ENCODE measurements at regions not wholly inside any gene's neighbourhood (a gene's known extent, or its start where the extent isn't known, plus 50 kb on each side); places are given as distances from the start of the nearest gene placed in this dataset.

- Histone ChIP-seq H3K9ac (ENCODE audit: low read length) (no peak overlapping the region), H4K20me1 (ENCODE audit: low read depth, low read length) (no peaks in the 10 kb centered on the region), H3K79me2 (ENCODE audit: insufficient read depth, low read length) (no peaks in the 10 kb centered on the region), H3K9me3 (ENCODE audit: insufficient read depth, low read length) (no peaks in the 10 kb centered on the region), H2AFZ (ENCODE audit: low read depth, low read length, severe bottlenecking) (no peak overlapping the region), H3K36me3 (ENCODE audit: low read length) (no peaks in the 10 kb centered on the region), H3K4me2 (ENCODE audit: low read depth, low read length, poor library complexity, severe bottlenecking) (no peak overlapping the region), H3K27ac (ENCODE audit: low read depth, low read length) (no peak overlapping the region), H3F3A (ENCODE audit: insufficient read depth) (no peaks in the 10 kb centered on the region), H3K4me3 (ENCODE audit: insufficient read depth, low read length, poor library complexity, severe bottlenecking) (no peak overlapping the region), H3K27me3 (ENCODE audit: low read length) (no peaks in the 10 kb centered on the region), H3K9me2 (replicated peaks; ENCODE audit: insufficient read depth, low read length) (no peaks in the 10 kb centered on the region)
- TF ChIP-seq EZH2phosphoT487 (conservative IDR thresholded peaks at IDR 0.05; ENCODE audit: low read length), result no peak
- TF ChIP-seq CTCF (IDR thresholded peaks at IDR 0.05; ENCODE audit: insufficient read depth, low read length, poor library complexity, severe bottlenecking), result no peak
Measured at GRCh38 chr18:60120231-60120750, 220.5 kb downstream of the PMAIP1 start.

GRCh38 chr18:60117321-60117720 is 217.5 kb downstream of the PMAIP1 start:
- no peak overlapping the region for H3K4me2 ChIP-seq (ENCODE audit: low read depth, low read length, poor library complexity, severe bottlenecking)
- no peaks in the 10 kb centered on the region for H3K36me3 ChIP-seq (ENCODE audit: low read length)
- no peak overlapping the region for H3K4me3 ChIP-seq (ENCODE audit: insufficient read depth, low read length, poor library complexity, severe bottlenecking)
- H4K20me1 ChIP-seq (ENCODE audit: low read depth, low read length), result no peaks in the 10 kb centered on the region
- no peak overlapping the region for H3K9ac ChIP-seq (ENCODE audit: low read length)
- no peak overlapping the region for H2AFZ ChIP-seq (ENCODE audit: low read depth, low read length, severe bottlenecking)
- H3K9me2 ChIP-seq (replicated peaks; ENCODE audit: insufficient read depth, low read length), result no peaks in the 10 kb centered on the region
- no peaks in the 10 kb centered on the region for H3K27me3 ChIP-seq (ENCODE audit: low read length)
- H3K27ac ChIP-seq (ENCODE audit: low read depth, low read length), result no peak overlapping the region
- H3K9me3 ChIP-seq (ENCODE audit: insufficient read depth, low read length), result no peaks in the 10 kb centered on the region
- no peaks in the 10 kb centered on the region for H3F3A ChIP-seq (ENCODE audit: insufficient read depth)
- no peaks in the 10 kb centered on the region for H3K79me2 ChIP-seq (ENCODE audit: insufficient read depth, low read length)
- no peak for TF ChIP-seq EZH2phosphoT487 (conservative IDR thresholded peaks at IDR 0.05; ENCODE audit: low read length)
- no peak for TF ChIP-seq CTCF (IDR thresholded peaks at IDR 0.05; ENCODE audit: insufficient read depth, low read length, poor library complexity, severe bottlenecking)

GRCh38 chr18:60113396-60113795 is 213.6 kb downstream of the PMAIP1 start:
- Histone ChIP-seq H3K9me3 (ENCODE audit: insufficient read depth, low read length) (no peaks in the 10 kb centered on the region), H3K9ac (ENCODE audit: low read length) (no peak overlapping the region)
- TF ChIP-seq CTCF (IDR thresholded peaks at IDR 0.05; ENCODE audit: insufficient read depth, low read length, poor library complexity, severe bottlenecking) (no peak), EZH2phosphoT487 (conservative IDR thresholded peaks at IDR 0.05; ENCODE audit: low read length) (no peak)

More at GRCh38 chr18:60113396-60113795, 213.6 kb downstream of the PMAIP1 start:
- Histone ChIP-seq H3K36me3 (ENCODE audit: low read length) (no peaks in the 10 kb centered on the region), H3K4me3 (ENCODE audit: insufficient read depth, low read length, poor library complexity, severe bottlenecking) (no peak overlapping the region), H3K4me2 (ENCODE audit: low read depth, low read length, poor library complexity, severe bottlenecking) (no peak overlapping the region), H2AFZ (ENCODE audit: low read depth, low read length, severe bottlenecking) (no peak overlapping the region), H3F3A (ENCODE audit: insufficient read depth) (no peaks in the 10 kb centered on the region), H3K9me2 (replicated peaks; ENCODE audit: insufficient read depth, low read length) (no peaks in the 10 kb centered on the region), H3K79me2 (ENCODE audit: insufficient read depth, low read length) (no peaks in the 10 kb centered on the region), H3K27me3 (ENCODE audit: low read length) (no peaks in the 10 kb centered on the region), H4K20me1 (ENCODE audit: low read depth, low read length) (no peaks in the 10 kb centered on the region), H3K27ac (ENCODE audit: low read depth, low read length) (no peak overlapping the region)
